ENCODE measurements at regions not wholly inside any gene's neighbourhood (a gene's known extent, or its start where the extent isn't known, plus 50 kb on each side); places are given as distances from the start of the nearest gene placed in this dataset.

GRCh38 chr2:10216677-10217488, 85.8 kb upstream of the HPCAL1 start:
- TF ChIP-seq POLR2AphosphoS5 (IDR thresholded peaks at IDR 0.05; ENCODE audit: borderline replicate concordance, low read depth, low read length) (no peak), EZH2 (IDR thresholded peaks at IDR 0.05) (no peak)

Measured in SK-N-MC (cell line).